Fibroblast of skin of abdomen (primary cell): ENCODE measurements at regions not wholly inside any gene's neighbourhood (a gene's known extent, or its start where the extent isn't known, plus 50 kb on each side); places are given as distances from the start of the nearest gene placed in this dataset.

Experiments
- DNase-seq: peaks from one replicate; pipeline ENCODE4 v3.0.0-alpha.2; 2013

- DNase-seq, result no peak
Observed at GRCh38 chr6:92942549-92942948, 476.8 kb downstream of the EPHA7 start.

DNA sequence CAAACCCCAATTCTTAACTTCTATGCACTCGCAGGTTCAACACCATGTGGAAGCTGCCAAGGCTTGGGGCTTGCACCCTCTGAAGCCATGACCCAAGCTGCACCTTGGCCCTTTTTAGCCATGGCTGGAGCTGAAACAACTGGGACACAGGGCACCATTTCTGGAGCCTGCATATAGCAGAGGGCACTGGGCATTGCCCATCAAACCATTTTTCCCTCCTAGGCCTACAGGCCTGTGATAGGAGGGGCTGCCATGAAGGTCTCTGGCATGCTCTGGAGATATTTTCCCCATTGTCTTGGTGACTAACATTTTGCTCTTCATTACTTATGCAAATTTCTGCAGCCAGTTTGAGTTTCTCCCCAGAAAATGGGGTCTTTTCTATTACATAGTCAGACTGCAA is 484.7 kb downstream of the EPHA7 start:
- no peak for DNase-seq

DNA sequence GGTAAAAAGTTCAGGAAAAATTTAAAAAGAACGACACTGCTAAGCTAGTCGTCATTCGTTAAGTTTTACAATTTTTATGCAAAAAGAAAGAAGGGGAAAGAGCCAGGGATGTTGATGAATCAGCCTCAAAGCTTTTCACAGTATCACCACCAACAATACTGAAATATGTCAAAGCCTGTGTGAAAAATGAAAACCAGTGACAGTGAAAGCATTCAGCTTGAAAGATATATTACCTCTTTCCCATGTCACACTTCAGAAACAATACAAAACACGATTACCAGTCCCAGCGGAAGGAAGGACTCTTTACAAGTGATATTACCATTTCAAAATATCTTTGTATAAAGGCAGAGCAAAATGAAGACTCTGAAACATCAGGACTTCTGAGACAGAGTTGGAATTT is 489.2 kb downstream of the EPHA7 start:
- no peak for DNase-seq

GRCh38 chr6:92922216-92922806 is 497.0 kb downstream of the EPHA7 start:
- no peak for DNase-seq

DNA sequence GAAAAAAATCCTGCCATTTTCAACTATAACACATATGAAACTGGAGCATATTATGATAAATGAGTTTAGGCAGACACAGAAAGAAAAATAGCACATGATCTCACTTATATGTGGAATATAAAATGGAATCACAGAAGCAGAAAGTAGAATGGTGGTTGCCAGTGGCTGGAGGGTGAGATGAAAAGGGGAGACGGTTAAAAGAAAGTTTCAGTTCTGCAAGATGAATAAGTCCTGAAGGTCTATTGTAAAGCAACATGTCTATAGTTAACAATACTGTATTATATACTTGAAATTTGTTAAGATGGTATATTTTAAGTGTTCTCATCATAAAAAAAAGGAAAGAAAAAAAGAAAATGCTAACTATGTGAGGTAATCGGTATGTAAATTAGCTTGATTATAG is 503.9 kb downstream of the EPHA7 start:
- DNase-seq, result no peak

DNA sequence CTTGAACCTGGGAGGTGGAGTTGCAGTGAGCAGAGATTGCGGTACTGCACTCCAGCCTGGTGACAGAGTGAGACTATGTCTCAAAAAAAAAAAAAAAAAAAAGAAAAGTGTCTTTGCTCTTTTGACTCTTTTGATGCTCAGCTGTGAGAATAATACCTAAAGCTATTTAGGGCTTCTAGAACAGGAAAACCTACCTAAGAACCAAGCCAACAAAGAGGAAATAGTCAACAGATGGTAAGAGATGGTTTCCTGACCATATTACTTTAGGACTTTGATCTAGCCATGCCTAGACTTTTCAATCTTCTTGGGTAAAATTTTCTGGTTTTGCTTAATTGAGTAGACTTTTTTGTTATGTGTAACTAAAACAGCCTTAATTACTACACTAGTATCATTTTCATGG is 508.1 kb downstream of the EPHA7 start:
- DNase-seq, result no peak

DNA sequence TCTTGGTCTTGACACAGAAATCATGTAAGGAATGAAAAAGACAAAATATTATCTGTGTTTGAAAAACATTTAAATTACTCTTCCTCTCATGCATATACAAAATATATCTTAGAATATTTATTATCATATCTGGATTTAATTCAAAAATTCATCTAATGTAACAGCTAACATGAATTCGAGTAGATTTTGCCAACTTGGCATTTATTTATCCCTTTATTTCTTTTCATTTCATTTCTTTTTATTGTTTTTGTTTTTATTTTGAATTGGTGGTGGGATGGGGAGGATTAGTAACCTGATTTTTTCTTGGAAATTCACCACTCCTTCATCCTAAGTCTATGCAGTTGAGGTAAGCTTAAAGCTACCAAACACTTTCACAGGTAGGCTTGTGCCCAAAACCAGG is 508.7 kb downstream of the EPHA7 start:
- DNase-seq, result no peak

GRCh38 chr6:92906385-92906784 is 513.0 kb downstream of the EPHA7 start:
- no peak for DNase-seq

DNA sequence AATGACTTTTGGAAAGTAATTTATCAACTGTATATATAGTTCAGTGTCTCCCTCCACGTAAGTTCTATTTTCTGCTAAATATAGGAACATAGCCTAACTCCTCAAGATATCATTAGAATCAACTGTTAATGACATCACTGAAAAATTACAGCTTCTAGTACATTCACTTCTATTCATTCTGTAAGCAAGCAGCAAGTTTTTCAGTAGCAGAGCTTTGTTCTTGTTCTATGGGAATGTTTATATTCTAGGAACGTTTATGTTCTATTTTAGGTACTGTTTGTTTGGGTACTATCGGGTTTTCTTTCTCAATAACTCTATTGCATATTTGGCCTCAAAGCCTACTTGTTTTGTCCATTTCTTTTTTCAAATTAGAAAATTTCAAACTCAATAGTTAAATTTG is 525.6 kb downstream of the EPHA7 start:
- no peak for DNase-seq

DNA sequence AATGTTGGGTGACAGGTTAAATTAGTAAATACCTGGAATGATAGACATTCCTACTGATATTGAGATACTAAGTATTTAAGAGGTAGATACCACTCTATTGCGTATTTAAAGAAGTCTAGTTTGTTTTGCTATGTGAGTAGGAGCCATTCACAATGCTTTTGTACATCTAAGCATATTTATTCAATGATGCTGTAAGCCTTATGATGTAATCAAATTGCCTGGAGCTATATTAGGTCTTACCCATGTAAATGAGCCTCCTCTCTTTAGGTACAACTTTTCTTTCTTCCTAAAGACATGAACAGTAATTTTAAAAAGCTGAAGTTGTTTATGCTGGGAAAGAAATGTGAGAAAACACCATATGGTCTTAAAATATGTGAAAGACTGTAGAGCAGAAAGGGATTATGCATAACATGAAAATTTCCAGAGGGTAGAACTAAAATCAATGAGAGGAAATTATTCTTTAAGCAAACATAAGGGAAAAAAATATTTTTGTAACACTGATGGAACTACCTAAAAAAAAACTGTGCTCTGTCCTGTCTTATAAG is 526.7 kb downstream of the EPHA7 start:
- DNase-seq, result no peak

GRCh38 chr6:92888316-92888715 is 531.0 kb downstream of the EPHA7 start:
- DNase-seq, result no peak

DNA sequence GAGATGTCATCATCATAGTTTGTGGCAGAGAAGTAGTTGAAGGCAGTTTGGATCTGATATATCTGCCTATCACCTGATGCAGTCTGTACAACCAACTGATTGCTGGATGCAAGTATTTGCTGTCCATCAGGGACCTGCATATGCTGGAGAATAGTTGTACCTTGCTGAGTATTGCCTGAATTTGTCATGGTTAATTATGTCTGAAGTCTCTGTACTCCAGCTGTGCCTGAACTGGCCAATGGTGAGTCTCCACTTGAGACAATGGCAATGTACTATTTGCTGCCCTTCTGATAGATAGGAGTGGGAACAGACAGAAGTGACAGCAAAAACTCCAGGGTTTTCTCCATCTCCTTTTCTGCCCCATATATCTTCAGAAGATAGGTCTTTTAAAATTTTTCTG is 531.5 kb downstream of the EPHA7 start:
- no peak for DNase-seq

DNA sequence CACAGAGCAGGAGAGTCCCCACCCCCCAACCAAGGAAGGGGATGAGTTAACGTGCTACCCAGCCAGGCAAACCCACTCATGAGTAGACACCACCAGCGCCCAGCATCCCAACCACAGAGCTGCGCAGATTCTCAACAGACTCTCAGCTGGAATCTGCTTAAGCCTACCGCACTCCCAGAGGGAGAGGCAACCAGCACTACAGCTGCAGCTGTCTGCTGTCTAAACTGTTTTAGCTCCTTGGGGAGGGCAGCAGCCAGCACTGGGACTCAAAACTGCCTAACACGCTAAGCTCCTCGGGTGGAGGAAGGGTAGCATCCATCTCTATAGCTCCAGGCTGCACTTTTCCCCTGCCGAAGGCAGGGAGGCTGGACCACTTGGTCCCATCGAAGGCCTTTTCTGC is 539.8 kb downstream of the EPHA7 start:
- no peak for DNase-seq

GRCh38 chr6:92864966-92865555 is 554.3 kb downstream of the EPHA7 start:
- DNase-seq, result no peak

GRCh38 chr6:92849636-92850035 is 569.7 kb downstream of the EPHA7 start:
- DNase-seq, result no peak

DNA sequence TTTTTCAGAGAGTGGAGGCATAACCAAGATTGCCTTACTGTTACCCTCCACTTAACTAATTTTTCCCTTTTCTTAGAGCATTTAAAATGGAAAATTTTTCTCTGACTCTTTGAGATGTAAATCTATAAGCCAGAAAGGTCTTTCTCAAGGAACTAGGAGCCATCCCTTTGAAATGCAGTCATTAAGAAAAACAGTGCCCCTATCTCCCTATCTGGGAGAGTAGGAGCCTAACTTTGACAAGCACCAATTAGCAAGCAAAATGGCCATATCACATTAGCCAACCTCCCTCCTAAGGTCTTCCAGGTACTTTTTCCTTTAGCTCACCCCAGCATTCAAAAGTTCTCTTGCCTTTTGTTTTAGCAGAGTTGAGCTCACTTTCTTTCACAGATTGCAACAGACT is 570.5 kb downstream of the EPHA7 start:
- no peak for DNase-seq

- DNase-seq, result no peak
Observed at GRCh38 chr6:92848459-92848858, 570.9 kb downstream of the EPHA7 start.

DNA sequence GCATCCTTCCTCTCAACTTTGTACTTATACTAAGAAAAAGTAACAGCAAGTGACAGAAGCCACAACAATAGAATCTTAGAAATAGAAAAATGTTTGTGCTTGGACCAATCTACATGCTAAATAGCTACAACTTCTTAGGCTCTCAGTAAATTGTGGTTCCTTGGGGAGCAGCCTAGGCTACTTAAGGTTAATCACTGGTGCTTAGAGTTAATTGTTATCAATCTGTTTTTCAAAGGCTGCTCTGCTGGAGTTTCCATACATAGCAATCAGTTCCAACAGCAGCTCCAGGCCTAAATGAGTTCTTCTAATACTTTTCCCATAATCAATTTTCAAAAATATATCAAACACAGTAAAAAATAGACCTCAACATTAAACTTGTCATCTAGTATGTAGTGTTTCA is 571.4 kb downstream of the EPHA7 start:
- DNase-seq, result no peak

DNA sequence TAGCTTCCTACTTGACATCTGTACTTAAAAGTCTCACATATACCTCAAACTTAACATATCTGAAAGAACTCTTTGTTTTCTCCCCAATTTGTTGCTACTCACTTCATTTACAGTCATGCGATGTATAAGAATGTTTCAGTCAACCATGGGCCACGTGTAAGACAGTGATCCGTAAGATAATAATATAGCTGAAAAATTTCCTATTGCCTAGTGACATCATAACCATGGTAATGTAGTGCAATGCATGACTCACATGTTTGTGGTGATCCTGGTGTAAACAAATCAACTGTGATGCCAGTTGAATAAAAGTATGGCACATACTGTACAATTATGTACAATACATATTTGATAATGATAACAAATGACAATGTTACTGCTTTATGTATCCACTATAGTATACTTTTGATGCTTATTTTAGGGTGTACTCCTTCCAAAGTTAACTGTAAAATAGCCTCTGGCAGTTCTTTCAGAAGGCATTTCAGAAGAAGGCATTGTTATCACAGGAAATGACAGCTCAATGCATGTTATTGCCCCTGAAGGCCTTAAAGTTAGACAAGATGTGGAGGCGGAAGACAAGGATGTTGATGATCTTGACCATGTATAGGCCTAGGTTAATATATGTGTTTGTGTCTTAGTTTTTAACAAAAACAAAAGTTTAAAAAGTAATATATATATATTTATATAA is 579.0 kb downstream of the EPHA7 start:
- DNase-seq, result no peak

DNA sequence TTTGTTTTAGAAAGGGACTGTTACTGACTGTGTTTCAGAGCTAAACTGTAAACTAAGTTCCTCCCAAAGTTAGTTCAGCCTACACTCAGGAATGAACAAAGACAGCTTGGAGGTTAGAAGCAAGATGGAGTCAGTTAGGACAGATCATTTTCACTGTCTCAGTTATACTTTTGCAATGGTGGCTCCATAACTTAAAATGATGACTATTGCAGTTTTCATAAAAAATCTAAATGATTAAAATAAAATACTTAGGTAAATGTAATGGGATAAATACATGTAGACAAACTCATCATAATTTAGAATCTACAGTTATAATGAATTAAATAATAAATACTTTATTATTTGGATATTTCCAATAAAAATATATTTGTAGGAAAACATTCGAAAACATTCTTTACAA is 590.6 kb downstream of the EPHA7 start:
- DNase-seq, result no peak

DNA sequence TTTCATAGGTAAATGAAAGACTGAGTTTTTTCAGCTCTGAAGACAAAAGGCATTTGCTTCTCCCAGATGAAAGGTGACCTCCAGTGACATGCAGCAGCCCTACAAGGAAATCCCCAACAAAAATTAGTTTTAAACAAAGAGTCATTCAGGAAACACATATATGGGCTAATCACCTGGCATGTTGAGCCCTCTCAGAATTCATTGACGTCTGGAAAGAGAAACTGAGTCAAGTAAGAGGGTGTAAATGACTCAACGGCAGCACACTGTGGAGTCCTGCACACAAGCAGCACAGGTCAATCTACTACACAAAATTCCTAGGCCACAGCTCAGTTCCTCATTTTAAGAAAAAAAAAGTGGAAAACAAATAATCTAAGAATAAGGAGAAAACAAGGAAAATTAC is 592.3 kb downstream of the EPHA7 start:
- no peak for DNase-seq

DNA sequence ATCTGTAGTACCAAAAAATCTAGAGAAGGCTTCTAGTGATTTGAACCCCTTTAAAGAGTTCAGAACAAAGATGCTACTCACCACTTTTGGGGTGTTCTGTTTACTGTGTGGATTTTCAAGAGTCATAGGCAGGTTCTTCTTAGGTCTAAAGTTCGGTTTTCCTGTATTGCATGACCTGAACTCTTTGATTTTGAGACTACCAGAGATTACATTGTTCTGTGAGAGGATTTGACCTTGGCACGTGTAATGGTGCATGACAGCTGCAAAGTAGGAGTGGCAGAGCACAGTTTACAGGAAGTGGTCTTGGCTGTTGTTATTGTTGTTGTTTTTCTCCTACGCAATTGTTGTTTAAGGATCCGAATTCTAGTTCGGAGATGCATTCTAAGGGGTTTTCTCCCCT is 592.7 kb downstream of the EPHA7 start:
- DNase-seq, result no peak

- DNase-seq, result no peak
Observed at GRCh38 chr6:92822222-92822621, 597.1 kb downstream of the EPHA7 start.

DNA sequence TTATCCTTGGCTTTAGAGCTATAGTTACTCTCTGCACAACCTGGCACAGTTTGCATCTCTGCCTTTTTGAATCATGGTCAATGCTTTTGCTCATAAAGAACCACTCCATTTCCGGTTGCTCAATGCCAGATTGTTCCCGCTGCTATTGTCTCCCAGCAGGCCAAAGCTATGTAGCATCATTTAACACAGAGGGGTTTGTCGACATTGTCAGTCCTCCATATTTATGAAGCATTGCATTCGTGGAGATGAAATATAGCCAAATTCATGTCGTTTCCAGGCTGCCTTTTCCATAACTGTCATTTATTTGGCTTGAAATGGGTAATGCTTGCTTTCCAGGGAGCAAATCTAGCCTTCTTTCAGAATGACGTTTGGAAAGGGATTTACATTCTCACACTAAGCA is 598.8 kb downstream of the EPHA7 start:
- DNase-seq, result no peak
